HG03135 (cell line): ENCODE measurements at regions not wholly inside any gene's neighbourhood (a gene's known extent, or its start where the extent isn't known, plus 50 kb on each side); places are given as distances from the start of the nearest gene placed in this dataset.
"Not testable (repeated sequence)": the region's sequence is repeated elsewhere in the genome, so short reads cannot be mapped to it uniquely, and the experiment has no call there.

Source experiments
- ATAC-seq: cut with Tn5 transposase; IDR thresholded peaks from one replicate; pipeline ENCODE4 v1.9.1; 2021; ENCODE audit warnings: mild to moderate bottlenecking, moderate library complexity; ENCODE audit not compliant: unreplicated experiment

- no peak for ATAC-seq
Measured at GRCh38 chr16:77057161-77057774, 133.7 kb upstream of the MON1B start.

GRCh38 chr16:77059446-77059845 lies 131.5 kb upstream of the MON1B start:
- no peak for ATAC-seq

GRCh38 chr16:77060614-77061013 lies 130.4 kb upstream of the MON1B start:
- no peak for ATAC-seq

GRCh38 chr16:77062878-77063675 lies 127.9 kb upstream of the MON1B start:
- no peak for ATAC-seq

- no peak for ATAC-seq
Measured at GRCh38 chr16:77063676-77064016, 127.3 kb upstream of the MON1B start.

- ATAC-seq, result no peak
Measured at GRCh38 chr16:77064037-77064436, 127.0 kb upstream of the MON1B start.

- no peak for ATAC-seq
Measured at GRCh38 chr16:77066896-77067496, 124.0 kb upstream of the MON1B start.

- ATAC-seq, result no peak
Measured at GRCh38 chr16:77067900-77068299, 123.1 kb upstream of the MON1B start.

- no peak for ATAC-seq
Measured at GRCh38 chr16:77068402-77068801, 122.6 kb upstream of the MON1B start.

GRCh38 chr16:77069929-77070328 lies 121.1 kb upstream of the MON1B start:
- ATAC-seq, result no peak

GRCh38 chr16:77070683-77071082 lies 120.3 kb upstream of the MON1B start:
- no peak for ATAC-seq

GRCh38 chr16:77076839-77077238 lies 114.2 kb upstream of the MON1B start:
- ATAC-seq, result no peak

- ATAC-seq, result no peak
Measured at GRCh38 chr16:77077256-77077922, 113.6 kb upstream of the MON1B start.

- ATAC-seq, result no peak
Measured at GRCh38 chr16:77085981-77086380, 105.0 kb upstream of the MON1B start.

- ATAC-seq, result no peak
Measured at GRCh38 chr16:77090062-77090461, 100.9 kb upstream of the MON1B start.

GRCh38 chr16:77093309-77093708 lies 97.7 kb upstream of the MON1B start:
- ATAC-seq, result no peak

GRCh38 chr16:77093999-77094398 lies 97.0 kb upstream of the MON1B start:
- no peak for ATAC-seq

- no peak for ATAC-seq
Measured at GRCh38 chr16:77111056-77111565, 79.9 kb upstream of the MON1B start.

GRCh38 chr16:77112746-77113145 lies 78.2 kb upstream of the MON1B start:
- ATAC-seq, result no peak

GRCh38 chr16:77113835-77114234 lies 77.2 kb upstream of the MON1B start:
- no peak for ATAC-seq

GRCh38 chr16:77114361-77114760 lies 76.6 kb upstream of the MON1B start:
- ATAC-seq, result not testable (repeated sequence)

GRCh38 chr16:77116856-77117255 lies 74.1 kb upstream of the MON1B start:
- ATAC-seq, result no peak
